COLO668 (cell line): ENCODE measurements at regions not wholly inside any gene's neighbourhood (a gene's known extent, or its start where the extent isn't known, plus 50 kb on each side); places are given as distances from the start of the nearest gene placed in this dataset.
"Not testable (repeated sequence)": the region's sequence is repeated elsewhere in the genome, so short reads cannot be mapped to it uniquely, and the experiment has no call there.

Source experiments
- DNase-seq: peaks from one replicate; lab custom pipeline; 2025; ENCODE audit not compliant: unreplicated experiment; lab: John Stamatoyannopoulos, UW

- DNase-seq = not testable (repeated sequence)
These were observed 80.3 kb downstream of the ANXA5 start for GRCh38 chr4:121616449-121616848.

DNA sequence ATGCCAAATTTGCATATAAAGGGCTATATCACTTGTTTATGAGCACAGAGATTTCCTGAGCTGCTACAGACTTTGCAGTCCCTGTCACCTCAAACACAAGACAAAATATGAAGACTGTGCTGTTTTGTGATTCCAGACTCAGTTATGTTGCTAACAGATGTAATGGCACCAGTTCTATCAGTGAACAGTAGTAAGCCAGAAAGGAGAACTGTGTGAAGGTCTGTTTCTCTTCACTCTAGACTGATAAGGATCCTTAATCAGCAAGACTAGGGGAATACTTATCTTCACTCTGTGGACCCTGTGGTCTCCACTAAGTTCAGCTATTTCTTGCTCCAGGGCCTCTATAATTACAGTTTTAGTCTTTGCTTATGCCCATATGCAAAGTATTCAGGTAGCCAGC lies 82.7 kb downstream of the ANXA5 start:
- DNase-seq = no peak

DNA sequence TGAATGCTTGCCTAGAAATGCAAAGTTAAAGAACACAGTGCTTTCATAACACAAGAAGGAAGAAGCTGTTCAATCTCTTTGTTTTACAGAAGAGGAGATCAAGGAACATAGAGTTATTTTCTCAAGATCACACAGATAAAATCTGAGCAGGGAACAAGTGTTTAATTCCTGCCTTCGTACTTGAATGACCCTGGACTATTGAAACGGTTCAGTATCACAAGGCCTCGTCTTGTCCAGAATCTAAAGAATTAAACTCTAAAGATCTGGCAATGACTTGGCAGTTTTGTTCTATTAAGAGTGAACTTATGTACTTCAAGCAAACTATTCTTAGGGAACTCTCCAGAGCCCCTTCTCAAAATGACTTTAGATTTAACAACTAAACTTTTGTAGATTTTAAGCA lies 97.7 kb downstream of the ANXA5 start:
- DNase-seq = no peak

DNA sequence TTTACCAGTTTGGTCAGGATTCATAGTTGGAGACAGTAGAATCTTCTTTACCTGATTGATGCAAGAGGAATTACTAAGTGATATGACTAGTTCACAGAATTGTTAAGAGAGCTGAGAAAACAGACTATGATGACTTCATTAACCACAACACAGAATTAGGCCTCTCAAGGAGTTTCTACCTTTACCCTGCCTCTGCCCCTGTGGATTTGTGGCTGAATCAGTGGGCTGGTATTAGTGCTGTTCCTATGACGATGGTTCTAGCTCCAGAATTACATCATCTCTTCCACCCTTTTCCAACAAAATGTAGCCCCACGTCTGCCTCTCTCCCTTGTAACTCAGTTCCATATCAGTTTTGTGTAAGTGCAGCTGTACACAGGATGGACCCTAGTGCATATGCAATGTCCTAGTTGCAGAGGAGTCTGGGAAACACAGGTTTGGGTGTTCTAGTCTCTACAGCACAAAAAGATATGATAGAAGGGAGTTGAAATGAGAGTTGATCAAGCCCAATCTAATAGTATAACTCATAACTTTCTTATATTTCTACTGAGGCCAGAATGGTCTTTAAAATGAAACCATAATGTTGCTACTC lies 99.3 kb downstream of the ANXA5 start:
- DNase-seq = no peak

- DNase-seq = no peak
These were observed 101.8 kb downstream of the ANXA5 start for GRCh38 chr4:121594796-121595526.

DNA sequence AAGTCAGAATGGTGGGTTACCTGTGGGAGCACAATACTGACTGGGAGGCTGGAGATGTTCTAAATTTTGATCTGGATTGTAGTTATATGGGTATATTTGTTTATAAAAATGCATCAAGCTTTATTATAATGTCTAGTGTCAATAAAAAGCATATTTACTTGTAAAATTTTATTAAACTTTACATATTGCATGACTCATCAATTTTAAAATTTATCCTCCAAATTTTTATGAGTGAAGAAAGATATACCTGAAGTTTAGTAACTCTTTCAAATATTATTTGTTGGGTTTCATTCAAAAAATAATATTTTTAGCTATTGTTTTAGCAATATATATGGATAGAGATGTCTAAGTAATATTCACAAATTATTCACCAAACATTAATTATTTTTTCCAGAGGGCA lies 103.0 kb downstream of the ANXA5 start:
- no peak for DNase-seq

GRCh38 chr4:121592257-121592656 lies 104.5 kb downstream of the ANXA5 start:
- DNase-seq = not testable (repeated sequence)

DNA sequence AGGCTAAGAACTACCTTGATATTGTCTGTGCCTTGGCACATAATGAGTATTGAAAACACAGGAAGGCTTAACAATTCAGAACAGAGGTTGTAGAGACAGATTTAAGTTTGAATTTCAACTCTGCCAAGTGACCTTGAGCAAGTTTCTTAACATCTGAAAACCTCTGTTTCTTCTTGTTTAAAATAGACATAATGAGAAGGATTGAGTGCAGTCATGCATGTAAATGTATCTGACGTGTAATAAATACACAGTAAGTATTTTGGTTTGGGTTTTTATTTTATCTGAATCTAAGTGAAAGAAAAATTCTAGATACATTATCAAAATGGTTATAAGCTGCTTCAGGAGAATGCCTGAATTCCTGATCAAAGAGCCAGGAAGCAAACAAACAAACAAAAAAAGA lies 111.9 kb downstream of the ANXA5 start:
- no peak for DNase-seq

DNA sequence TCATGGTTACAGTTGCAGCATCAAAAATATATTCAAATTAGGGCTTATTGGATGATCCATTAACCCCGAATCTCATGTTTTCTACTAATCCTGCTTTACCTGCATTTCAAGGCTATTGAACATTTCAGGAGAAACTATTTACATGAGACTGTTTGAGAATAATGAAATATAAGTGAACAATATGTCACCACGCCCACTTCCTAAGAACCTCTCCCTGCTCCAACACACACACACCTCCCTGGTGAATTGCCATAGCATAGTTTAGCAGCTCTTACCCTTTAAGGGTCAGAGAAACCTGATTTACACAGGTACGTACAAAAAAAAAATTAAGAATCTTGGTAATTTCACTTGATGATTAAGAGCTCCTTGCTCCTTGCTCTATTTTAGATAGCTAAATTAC lies 113.4 kb downstream of the ANXA5 start:
- DNase-seq = no peak

GRCh38 chr4:121582296-121582695 lies 114.5 kb downstream of the ANXA5 start:
- DNase-seq = no peak

GRCh38 chr4:121575392-121575791 lies 121.4 kb downstream of the ANXA5 start:
- not testable (repeated sequence) for DNase-seq

DNA sequence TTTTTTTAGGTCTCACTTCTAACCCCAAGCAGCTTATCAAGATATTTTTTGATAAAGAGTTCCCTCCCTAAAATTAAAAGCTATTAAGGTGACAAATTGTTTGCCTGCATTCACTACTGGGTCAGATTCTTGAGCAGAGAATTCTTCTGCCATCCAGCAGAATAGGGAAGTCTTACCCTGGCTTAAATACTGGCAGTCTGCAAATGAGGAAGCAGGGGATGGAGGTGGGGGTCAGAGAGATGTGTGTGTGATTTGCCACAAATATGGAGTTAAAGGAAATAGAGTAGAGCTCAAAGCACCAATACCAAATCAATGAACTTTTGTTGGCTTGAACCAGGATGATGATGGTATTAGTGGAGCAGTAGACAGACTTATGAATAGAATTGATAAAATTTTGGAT lies 122.2 kb downstream of the ANXA5 start:
- no peak for DNase-seq

DNA sequence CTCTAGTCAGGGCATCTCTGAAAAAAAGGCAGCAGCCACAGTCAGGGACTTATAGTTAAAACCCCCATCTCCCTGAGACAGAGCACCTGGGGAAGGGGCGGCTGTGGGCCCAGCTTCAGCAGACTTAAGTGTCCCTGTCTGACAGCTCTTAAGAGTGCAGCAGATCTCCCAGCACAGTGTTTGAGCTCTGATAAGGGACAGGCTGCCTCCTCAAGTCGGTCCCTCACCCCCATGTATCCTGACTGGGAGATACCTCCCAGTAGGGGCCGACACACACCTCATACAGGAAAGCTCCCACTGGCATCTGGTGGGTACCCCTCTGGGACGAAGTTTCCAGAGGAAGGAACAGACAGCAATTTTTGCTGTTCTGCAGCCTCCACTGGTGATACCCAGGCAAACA lies 129.0 kb downstream of the ANXA5 start:
- no peak for DNase-seq

- DNase-seq = no peak
These were observed 131.9 kb downstream of the ANXA5 start for GRCh38 chr4:121564840-121565375.

DNA sequence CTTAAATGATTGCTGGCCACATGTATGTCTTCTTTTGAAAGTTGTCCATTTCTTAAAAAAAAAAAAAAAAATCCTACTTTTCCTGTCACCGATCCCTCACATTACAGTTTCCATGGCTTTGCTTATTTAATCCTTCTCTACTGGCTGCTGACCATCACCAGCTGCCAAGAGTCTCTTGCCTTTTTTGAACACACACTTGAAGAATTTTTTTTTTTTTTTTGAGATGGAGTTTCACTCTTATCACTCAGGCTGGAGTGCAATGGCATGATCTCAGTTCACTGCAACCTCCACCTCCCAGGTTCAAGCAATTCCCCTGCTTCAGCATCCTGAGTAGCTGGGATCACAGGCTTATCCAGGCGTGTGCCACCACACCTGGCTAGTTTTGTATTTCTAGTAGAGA lies 134.0 kb downstream of the ANXA5 start:
- DNase-seq = no peak

- no peak for DNase-seq
These were observed 141.3 kb downstream of the ANXA5 start for GRCh38 chr4:121555315-121556107.

DNA sequence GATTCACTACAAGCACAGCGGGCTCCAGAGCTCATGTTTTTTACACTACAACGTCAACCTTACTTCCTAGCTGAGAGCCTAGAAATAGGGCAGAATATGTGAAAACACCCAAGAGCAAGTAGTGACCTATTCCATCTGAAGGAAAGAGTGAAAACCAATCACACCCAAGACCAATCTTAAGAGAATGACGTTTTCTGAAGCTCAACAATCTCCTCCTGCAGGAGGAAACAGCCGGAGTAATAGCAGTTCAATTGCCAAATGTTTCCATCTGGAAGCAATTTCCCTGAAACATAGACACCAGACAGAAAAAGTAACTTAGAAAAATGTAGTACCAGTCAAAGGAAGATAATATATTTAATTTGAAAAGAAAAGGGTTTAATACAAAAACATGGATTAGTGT lies 142.4 kb downstream of the ANXA5 start:
- DNase-seq = no peak

DNA sequence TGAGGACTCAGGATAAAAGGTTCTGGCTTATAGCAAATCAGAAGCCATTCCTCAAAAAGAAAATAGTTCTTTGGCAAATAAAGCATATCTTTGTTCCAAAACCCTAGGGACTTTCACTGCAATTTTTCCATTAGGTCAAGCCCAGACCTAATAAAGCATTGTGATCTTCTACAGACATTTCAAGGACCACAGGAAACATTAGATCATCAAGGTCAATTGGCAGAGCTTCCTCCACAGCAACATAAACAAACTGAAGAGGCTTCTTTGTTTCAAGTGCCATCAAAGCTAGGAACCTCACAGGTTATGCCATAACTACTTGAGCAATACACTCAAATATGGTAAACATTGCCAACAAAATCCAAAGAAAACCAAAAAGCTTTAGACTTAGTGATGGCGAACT lies 144.9 kb downstream of the ANXA5 start:
- no peak for DNase-seq

DNA sequence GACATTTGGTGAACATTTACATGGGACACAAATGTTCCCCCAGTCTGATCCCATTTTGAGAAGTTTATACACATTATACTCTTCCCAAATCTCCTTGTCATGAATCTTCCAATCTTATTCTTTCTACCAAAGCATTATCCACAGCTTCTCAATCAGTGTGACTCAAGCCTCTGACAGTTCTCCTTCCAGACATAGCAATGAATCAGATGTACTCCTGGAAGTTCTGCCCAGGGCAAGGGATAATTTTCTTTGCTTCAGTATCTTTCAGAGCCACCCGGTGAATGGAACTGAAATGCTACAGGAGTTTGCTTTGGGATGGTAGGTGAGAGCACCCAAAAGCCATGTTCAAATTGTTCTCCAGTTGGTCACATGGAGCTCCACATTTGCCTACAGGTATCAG lies 145.5 kb downstream of the ANXA5 start:
- DNase-seq = no peak

DNA sequence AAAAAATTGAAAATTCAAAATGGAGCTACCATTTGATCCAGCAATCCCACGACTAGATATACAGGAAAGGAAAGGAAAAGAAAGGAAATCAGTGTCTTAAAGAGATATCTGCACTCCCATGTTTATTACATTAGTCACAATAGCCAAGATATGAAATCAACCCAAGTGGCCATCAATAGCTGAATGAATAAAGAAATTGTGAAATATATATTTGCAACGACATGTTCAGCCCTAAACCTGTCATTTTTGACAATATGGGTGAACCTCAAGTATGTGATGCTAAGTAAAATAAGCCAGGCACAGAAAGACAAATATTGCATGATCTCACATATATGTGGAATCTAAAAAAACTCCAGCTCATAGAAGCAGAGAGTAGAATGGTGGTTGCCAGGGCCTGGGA lies 155.1 kb downstream of the ANXA5 start:
- DNase-seq = no peak

GRCh38 chr4:121535351-121535750 lies 154.5 kb upstream of the QRFPR start:
- DNase-seq = no peak

DNA sequence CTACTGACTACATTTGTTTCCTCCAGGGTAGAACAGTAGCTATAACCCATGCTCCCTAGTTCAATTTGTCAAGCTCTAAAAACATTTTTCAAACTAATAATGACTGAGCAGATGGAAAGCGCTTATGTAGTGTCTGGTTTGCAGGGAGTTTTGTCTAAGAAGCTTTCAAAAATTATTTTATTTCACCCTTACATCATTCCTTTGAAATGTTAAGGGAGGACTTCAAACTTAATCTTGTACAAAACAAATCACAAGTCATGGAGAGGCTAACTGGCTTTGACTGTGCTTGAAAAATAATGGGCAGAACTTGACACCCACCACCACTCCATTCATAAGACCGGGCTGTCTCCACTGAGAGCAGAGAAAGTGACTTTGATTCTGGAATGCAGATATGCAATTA lies 153.4 kb upstream of the QRFPR start:
- no peak for DNase-seq
